ENCODE measurements at regions not wholly inside any gene's neighbourhood (a gene's known extent, or its start where the extent isn't known, plus 50 kb on each side); places are given as distances from the start of the nearest gene placed in this dataset.

- ATAC-seq (no peak), DNase-seq (ENCODE audit: low read depth, low spot score) (no peak)
- Histone ChIP-seq H4K20me1 (ENCODE audit: insufficient read depth) (no peaks in the 10 kb centered on the region), H3K79me2 (ENCODE audit: insufficient read depth, low read length) (no peaks in the 10 kb centered on the region), H3K36me3 (ENCODE audit: control insufficient read depth in 1 of 2, insufficient read depth in 2 of 2, low read length in 2 of 2) (no peaks in the 10 kb centered on the region), H3K27ac (ENCODE audit: low read depth, low read length) (no peak overlapping the region), H3K9ac (ENCODE audit: low read length) (no peak overlapping the region), H3K27me3 (ENCODE audit: insufficient read depth, low read length) (peaks cover 4% of the 10 kb centered on the region; the same call in 1 of the 2 replicates), H3K4me2 (ENCODE audit: low read length) (no peak overlapping the region), H3K4me1 (ENCODE audit: control insufficient read depth in 1 of 2, insufficient read depth in 2 of 2, low read length in 2 of 2) (0 out of 4 replicates have a peak, but pooled peaks cover 0 to 5% of the 10 kb centered on the region in 2 experiments), H3K4me3 (replicated peaks in 1 of 2; ENCODE audit: low read depth in 1 of 2, low read length in 2 of 2) (no peak overlapping the region), H2AFZ (ENCODE audit: low read depth, low read length, poor library complexity, severe bottlenecking) (no peak overlapping the region), H3K9me3 (ENCODE audit: control insufficient read depth in 1 of 2, insufficient read depth in 1 of 2, low read depth in 1 of 2, low read length in 2 of 2) (no peaks in the 10 kb centered on the region), H3K9me2 (ENCODE audit: insufficient read depth) (no peaks in the 10 kb centered on the region)
- TF ChIP-seq REST (IDR thresholded peaks at IDR 0.05; ENCODE audit: low read depth) (no peak), YY1 (IDR thresholded peaks at IDR 0.05; ENCODE audit: extremely low read depth, insufficient replicate concordance, low read depth, low read length) (no peak), EGR1 (IDR thresholded peaks at IDR 0.05; ENCODE audit: low read depth) (no peak), POLR2A (IDR thresholded peaks at IDR 0.05; ENCODE audit: borderline replicate concordance, extremely low read depth, insufficient read depth, insufficient read length) (no peak), FOSL1 (IDR thresholded peaks at IDR 0.05; ENCODE audit: low read depth) (no peak), ELF1 (IDR thresholded peaks at IDR 0.05; ENCODE audit: borderline replicate concordance, low read depth) (no peak), SP1 (IDR thresholded peaks at IDR 0.05; ENCODE audit: low read depth) (no peak), EZH2phosphoT487 (IDR thresholded peaks at IDR 0.05; ENCODE audit: borderline replicate concordance) (no peak), CBX3 (IDR thresholded peaks at IDR 0.05; ENCODE audit: low read depth) (no peak), ZFX (IDR thresholded peaks at IDR 0.05) (no peak), ZNF274 (IDR thresholded peaks at IDR 0.05; ENCODE audit: low read depth, low read length) (no peak), CTCF (IDR thresholded peaks at IDR 0.05 in 2 of 3, conservative IDR thresholded peaks at IDR 0.05 in 1 of 3; ENCODE audit: borderline replicate concordance in 1 of 3, insufficient read depth in 1 of 3, low read depth in 2 of 3, low read length in 2 of 3) (no peak), ATF3 (IDR thresholded peaks at IDR 0.05) (no peak), POLR2AphosphoS5 (IDR thresholded peaks at IDR 0.05; ENCODE audit: low read depth, low read length) (no peak), ZBTB33 (IDR thresholded peaks at IDR 0.05; ENCODE audit: extremely low read depth, insufficient replicate concordance, low read length) (no peak), EZH2 (IDR thresholded peaks at IDR 0.05) (no peak), JUND (IDR thresholded peaks at IDR 0.05) (no peak), MAX (IDR thresholded peaks at IDR 0.05) (no peak), SRF (IDR thresholded peaks at IDR 0.05; ENCODE audit: low read depth) (no peak), RAD21 (IDR thresholded peaks at IDR 0.05; ENCODE audit: low read depth) (no peak)
- POLR2A ChIA-PET: no interaction called here
- CTCF ChIA-PET: no interaction called here
- intact Hi-C loops (cut with micrococcal nuclease): loop anchor here (5.0 kb wide), 1 partner anchor 565 kb away; no protein-coding TSS in a partner anchor
- RAD21 ChIA-PET (ENCODE audit: low non-redundant PET in 1 of 2, low total read pairs in 2 of 2, uncharacterized antibody in 2 of 2, unreplicated experiment in 2 of 2): no interaction called here
- BruUV-seq (replicated peaks): no TSS peak
These were observed 98.2 kb upstream of the BMPER start for GRCh38 chr7:33807155-33807530.

Measured in HCT116 (cell line).